GM23338 (cell line): ENCODE measurements at regions not wholly inside any gene's neighbourhood (a gene's known extent, or its start where the extent isn't known, plus 50 kb on each side); places are given as distances from the start of the nearest gene placed in this dataset.

Experiments used
- ATAC-seq: fragments of 200-7000 bp; cut with Tn5 transposase; 3 replicates; pipeline ENCODE4 v1.9.1; 2020
- DNase-seq: peaks from one replicate; pipeline ENCODE4 v3.0.0-alpha.2; 2015; ENCODE audit warnings: low spot score
- H2AFZ ChIP-seq: fragments of 200-600 bp; sonication (generic); 2 replicates; pipeline ENCODE4 v1.8.0; 2016; ENCODE audit warnings: antibody characterized with exemption, mild to moderate bottlenecking, moderate library complexity
- H3F3A ChIP-seq: fragments of 200-600 bp; sonication (generic); replicated peaks from 2 replicates; pipeline ENCODE4 v1.8.0; 2017; ENCODE audit warnings: antibody characterized with exemption, mixed run types, low read depth
- H3K27ac ChIP-seq: fragments of 200-600 bp; sonication (generic); 2 replicates; pipeline ENCODE4 v1.6.1; 2016; ENCODE audit warnings: low read depth
- H3K27me3 ChIP-seq: fragments of 200-600 bp; sonication (generic); 2 replicates; pipeline ENCODE4 v1.8.0; 2016; ENCODE audit warnings: mild to moderate bottlenecking, mixed run types, moderate library complexity; ENCODE audit not compliant: insufficient read depth
- H3K36me3 ChIP-seq: fragments of 200-600 bp; sonication (generic); 2 replicates; pipeline ENCODE4 v1.8.0; 2016; ENCODE audit warnings: mild to moderate bottlenecking; ENCODE audit not compliant: insufficient read depth
- H3K4me1 ChIP-seq: fragments of 200-600 bp; sonication (generic); 2 replicates; pipeline ENCODE4 v1.8.0; 2016; ENCODE audit warnings: mild to moderate bottlenecking, moderate library complexity; ENCODE audit not compliant: insufficient read depth
- H3K4me2 ChIP-seq: fragments of 200-600 bp; sonication (generic); 2 replicates; pipeline ENCODE4 v1.7.1; 2017; ENCODE audit warnings: mixed run types
- H3K4me3 ChIP-seq: fragments of 200-600 bp; sonication (generic); 2 replicates; pipeline ENCODE4 v1.6.1; 2016; ENCODE audit warnings: mixed run types
- H3K79me2 ChIP-seq: fragments of 200-600 bp; sonication (generic); replicated peaks from 2 replicates; pipeline ENCODE4 v1.8.0; 2017; ENCODE audit warnings: mild to moderate bottlenecking; ENCODE audit not compliant: insufficient read depth
- H3K9me2 ChIP-seq: fragments of 200-600 bp; sonication (generic); 2 replicates; pipeline ENCODE4 v1.8.0; 2017; ENCODE audit not compliant: insufficient read depth
- H4K20me1 ChIP-seq: fragments of 200-600 bp; sonication (generic); replicated peaks from 2 replicates; pipeline ENCODE4 v1.8.0; 2017; ENCODE audit warnings: mild to moderate bottlenecking; ENCODE audit not compliant: insufficient read depth
- H3K27ac Mint-ChIP-seq: 2 replicates; pipeline ENCODE4 v1.8.0; 2020; ENCODE audit warnings: inconsistent platforms, mild to moderate bottlenecking, moderate library complexity, mixed read lengths
- H3K27me3 Mint-ChIP-seq: 3 replicates; pipeline ENCODE4 v1.8.0; 2022; ENCODE audit warnings: low read depth, mild to moderate bottlenecking, moderate library complexity, mixed read lengths, inconsistent platforms; ENCODE audit not compliant: insufficient read depth, poor library complexity
- H3K36me3 Mint-ChIP-seq: 3 replicates; pipeline ENCODE4 v1.8.0; 2021; ENCODE audit warnings: low read depth, mild to moderate bottlenecking, inconsistent platforms, moderate library complexity, mixed read lengths
- H3K4me1 Mint-ChIP-seq: 3 replicates; pipeline ENCODE4 v1.8.0; 2020; ENCODE audit warnings: mild to moderate bottlenecking, inconsistent platforms, mixed read lengths
- H3K4me3 Mint-ChIP-seq: 3 replicates; pipeline ENCODE4 v1.8.0; 2021; ENCODE audit warnings: moderate library complexity, mild to moderate bottlenecking, inconsistent platforms, mixed read lengths
- H3K9me3 Mint-ChIP-seq: 3 replicates; pipeline ENCODE4 v1.8.0; 2020; ENCODE audit warnings: moderate library complexity, mild to moderate bottlenecking, inconsistent platforms, mixed read lengths
- CREB1 ChIP-seq: fragments of 250-450 bp; sonication (Bioruptor Pico); IDR thresholded peaks from 2 replicates; pipeline ENCODE4 v1.5.0; 2020; ENCODE audit warnings: low read depth, mild to moderate bottlenecking, moderate library complexity
- ETS1 ChIP-seq: IDR thresholded peaks from 2 replicates; pipeline ENCODE4 v1.6.1; 2016; ENCODE audit warnings: antibody characterized with exemption
- EZH2 ChIP-seq: fragments of 200-600 bp; sonication (generic); IDR thresholded peaks from one replicate; pipeline ENCODE4 v1.8.0; 2017; ENCODE audit warnings: antibody characterized with exemption, mild to moderate bottlenecking, low read depth; ENCODE audit not compliant: unreplicated experiment
- EZH2phosphoT487 ChIP-seq: fragments of 200-600 bp; sonication (generic); IDR thresholded peaks from one replicate; pipeline ENCODE4 v1.8.1; 2018; ENCODE audit warnings: antibody characterized with exemption; ENCODE audit not compliant: unreplicated experiment
- JUNB ChIP-seq: IDR thresholded peaks from one replicate; pipeline ENCODE4 v1.6.1; 2016; ENCODE audit warnings: antibody characterized with exemption; ENCODE audit not compliant: unreplicated experiment
- NANOG ChIP-seq: IDR thresholded peaks from 2 replicates; pipeline ENCODE4 v1.6.1; 2016; ENCODE audit warnings: antibody characterized with exemption, borderline replicate concordance
- POLR2AphosphoS5 ChIP-seq: IDR thresholded peaks from 2 replicates; pipeline ENCODE4 v1.6.1; 2016; ENCODE audit warnings: antibody characterized with exemption, low read depth
- REST ChIP-seq: IDR thresholded peaks from one replicate; pipeline ENCODE4 v1.6.1; 2018; ENCODE audit warnings: antibody characterized with exemption; ENCODE audit not compliant: unreplicated experiment
- STAT1 ChIP-seq: IDR thresholded peaks from one replicate; pipeline ENCODE4 v1.6.1; 2016; ENCODE audit warnings: antibody characterized with exemption; ENCODE audit not compliant: unreplicated experiment
- ZNF114 ChIP-seq: fragments of 250-450 bp; sonication (Bioruptor Pico); IDR thresholded peaks from 2 replicates; pipeline ENCODE4 v1.5.0; 2020; ENCODE audit warnings: mild to moderate bottlenecking, moderate library complexity
- ZNF331 ChIP-seq: fragments of 250-450 bp; sonication (Bioruptor Pico); IDR thresholded peaks from 2 replicates; pipeline ENCODE4 v1.5.0; 2020; ENCODE audit warnings: low read depth, mild to moderate bottlenecking, moderate library complexity
- ZNF462 ChIP-seq: fragments of 250-450 bp; sonication (Bioruptor Pico); IDR thresholded peaks from 2 replicates; pipeline ENCODE4 v1.5.0; 2020; ENCODE audit warnings: mild to moderate bottlenecking, moderate library complexity

- TF ChIP-seq STAT1 (no peak), NANOG (no peak)
- DNase-seq (no peak), ATAC-seq (no peak)
- no peak overlapping the region for H3K4me2 ChIP-seq
- H3K27ac Mint-ChIP-seq: no peak overlapping the region
- H3K4me1 ChIP-seq: no peaks in the 10 kb centered on the region
- H3K27ac ChIP-seq: no peak overlapping the region
- no peak overlapping the region for H2AFZ ChIP-seq
- no peak overlapping the region for H3K4me3 ChIP-seq
- H3K4me1 Mint-ChIP-seq: no peaks in the 10 kb centered on the region
- no peaks in the 10 kb centered on the region for H3K36me3 ChIP-seq
- H3K79me2 ChIP-seq: no peaks in the 10 kb centered on the region
- no peaks in the 10 kb centered on the region for H3F3A ChIP-seq
- peaks cover 25% of the 10 kb centered on the region; the same call in 2 of the 3 replicates for H3K36me3 Mint-ChIP-seq
- no peaks in the 10 kb centered on the region for H3K27me3 Mint-ChIP-seq
- no peaks in the 10 kb centered on the region for H4K20me1 ChIP-seq
- peaks cover 19% of the 10 kb centered on the region for H3K9me3 Mint-ChIP-seq
- H3K27me3 ChIP-seq: no peaks in the 10 kb centered on the region
- no peaks in the 10 kb centered on the region for H3K9me2 ChIP-seq
- H3K4me3 Mint-ChIP-seq: no peak overlapping the region
These were observed 816.5 kb downstream of the EFNA5 start for GRCh38 chr5:106854105-106854687.

- Histone ChIP-seq H3K4me2 (no peak overlapping the region), H3K4me3 (no peak overlapping the region), H4K20me1 (no peaks in the 10 kb centered on the region), H3K9me2 (no peaks in the 10 kb centered on the region), H3F3A (no peaks in the 10 kb centered on the region), H3K4me1 (no peaks in the 10 kb centered on the region), H3K27ac (no peak overlapping the region), H3K36me3 (no peaks in the 10 kb centered on the region), H2AFZ (no peak overlapping the region), H3K27me3 (no peaks in the 10 kb centered on the region), H3K79me2 (no peaks in the 10 kb centered on the region)
- H3K27me3 Mint-ChIP-seq: no peaks in the 10 kb centered on the region
- no peak for DNase-seq
- H3K27ac Mint-ChIP-seq: no peak overlapping the region
- ATAC-seq: no peak
- H3K36me3 Mint-ChIP-seq: peaks cover 25% of the 10 kb centered on the region; the same call in 2 of the 3 replicates
- H3K4me1 Mint-ChIP-seq: no peaks in the 10 kb centered on the region
- peaks cover 19% of the 10 kb centered on the region for H3K9me3 Mint-ChIP-seq
- TF ChIP-seq POLR2AphosphoS5: no peak
- no peak for TF ChIP-seq JUNB
- no peak for TF ChIP-seq ETS1
- TF ChIP-seq EZH2phosphoT487: no peak
- TF ChIP-seq NANOG: no peak
- TF ChIP-seq ZNF462 (CRISPR knock-in tag): no peak
- TF ChIP-seq STAT1: no peak
- no peak for TF ChIP-seq REST
- TF ChIP-seq CREB1 (CRISPR knock-in tag): no peak
- TF ChIP-seq ZNF331 (CRISPR knock-in tag): no peak
- no peak for TF ChIP-seq EZH2
- TF ChIP-seq ZNF114 (CRISPR knock-in tag): no peak
- H3K4me3 Mint-ChIP-seq: no peak overlapping the region
These were observed 817.5 kb downstream of the EFNA5 start for GRCh38 chr5:106853266-106853665.
